ENCODE measurements at regions not wholly inside any gene's neighbourhood (a gene's known extent, or its start where the extent isn't known, plus 50 kb on each side); places are given as distances from the start of the nearest gene placed in this dataset.

DNA sequence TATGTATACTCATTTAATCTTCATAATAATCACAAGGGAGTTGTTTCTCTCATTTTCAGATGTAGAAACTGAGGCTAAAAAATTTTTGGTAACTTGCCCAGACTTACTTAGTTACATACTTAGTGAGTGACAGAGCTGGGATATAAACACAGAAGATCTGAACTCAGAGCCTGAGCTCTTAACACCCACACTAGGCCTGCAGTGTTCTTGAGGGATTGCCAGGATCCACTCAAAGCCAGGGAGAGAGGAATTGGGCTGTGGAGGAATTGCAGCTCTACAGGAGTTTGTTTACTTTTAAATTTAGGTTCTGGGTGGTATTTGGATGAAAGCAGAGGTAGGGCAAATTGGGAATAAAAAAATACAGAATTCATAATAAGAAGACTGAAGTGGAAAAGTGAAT lies 515.1 kb upstream of the PLXNA2 start:
- peaks cover 0 to 5% (median 0%) of the 10 kb centered on the region in 7 donors for H3K9me3 Mint-ChIP-seq
- H4K20me1 ChIP-seq (ENCODE audit: insufficient read depth, low read length): no peaks in the 10 kb centered on the region
- peaks cover 2 to 5% of the 10 kb centered on the region in 2 donors for H3K4me1 ChIP-seq (ENCODE audit: control insufficient read depth in 1 of 2, insufficient read depth in 2 of 2, low read length in 2 of 2)
- no peak for DNase-seq
- H3K4me3 ChIP-seq (replicated peaks in 1 of 3; ENCODE audit: low read depth in 2 of 3, low read length in 3 of 3): no peak overlapping the region
- peaks cover 1 to 2% (median 2%) of the 10 kb centered on the region in 3 donors for H3K27me3 Mint-ChIP-seq (ENCODE audit: low read depth in 3 of 3)
- no peak overlapping the region for H3K4me2 ChIP-seq (replicated peaks; ENCODE audit: extremely low read depth, low read length, poor library complexity, severe bottlenecking)
- no peaks in the 10 kb centered on the region for H3K27me3 ChIP-seq (ENCODE audit: control insufficient read depth in 2 of 2, insufficient read depth in 2 of 2, low read length in 2 of 2)
- no peak overlapping the region for H3K27ac Mint-ChIP-seq
- H3K36me3 Mint-ChIP-seq: no peaks in the 10 kb centered on the region
- H2AFZ ChIP-seq (ENCODE audit: insufficient read depth, low read depth, low read length, poor library complexity, severe bottlenecking): no peak overlapping the region
- H3K36me3 ChIP-seq (replicated peaks in 1 of 2; ENCODE audit: control insufficient read depth in 1 of 2, insufficient read depth in 2 of 2, low read length in 2 of 2): no peaks in the 10 kb centered on the region
- H3K27ac ChIP-seq (ENCODE audit: low read depth in 1 of 2, low read length in 2 of 2): no peak overlapping the region
- no peak overlapping the region for H3K9ac ChIP-seq (ENCODE audit: insufficient read depth, low read length, poor library complexity, severe bottlenecking)
- TF ChIP-seq, protein P1, sequence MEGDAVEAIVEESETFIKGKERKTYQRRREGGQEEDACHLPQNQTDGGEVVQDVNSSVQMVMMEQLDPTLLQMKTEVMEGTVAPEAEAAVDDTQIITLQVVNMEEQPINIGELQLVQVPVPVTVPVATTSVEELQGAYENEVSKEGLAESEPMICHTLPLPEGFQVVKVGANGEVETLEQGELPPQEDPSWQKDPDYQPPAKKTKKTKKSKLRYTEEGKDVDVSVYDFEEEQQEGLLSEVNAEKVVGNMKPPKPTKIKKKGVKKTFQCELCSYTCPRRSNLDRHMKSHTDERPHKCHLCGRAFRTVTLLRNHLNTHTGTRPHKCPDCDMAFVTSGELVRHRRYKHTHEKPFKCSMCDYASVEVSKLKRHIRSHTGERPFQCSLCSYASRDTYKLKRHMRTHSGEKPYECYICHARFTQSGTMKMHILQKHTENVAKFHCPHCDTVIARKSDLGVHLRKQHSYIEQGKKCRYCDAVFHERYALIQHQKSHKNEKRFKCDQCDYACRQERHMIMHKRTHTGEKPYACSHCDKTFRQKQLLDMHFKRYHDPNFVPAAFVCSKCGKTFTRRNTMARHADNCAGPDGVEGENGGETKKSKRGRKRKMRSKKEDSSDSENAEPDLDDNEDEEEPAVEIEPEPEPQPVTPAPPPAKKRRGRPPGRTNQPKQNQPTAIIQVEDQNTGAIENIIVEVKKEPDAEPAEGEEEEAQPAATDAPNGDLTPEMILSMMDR (IDR thresholded peaks at IDR 0.05): no peak
- no peak overlapping the region for H3K4me3 Mint-ChIP-seq
- H3K79me2 ChIP-seq (ENCODE audit: insufficient read depth, low read length): no peaks in the 10 kb centered on the region
- H3K9me3 ChIP-seq (replicated peaks in 1 of 2; ENCODE audit: control insufficient read depth in 1 of 2, insufficient read depth in 1 of 2, low read length in 2 of 2): no peaks in the 10 kb centered on the region
- intact Hi-C loops (cut with micrococcal nuclease): no loop called here
- H3K4me1 Mint-ChIP-seq: peaks cover 14% of the 10 kb centered on the region

DNA sequence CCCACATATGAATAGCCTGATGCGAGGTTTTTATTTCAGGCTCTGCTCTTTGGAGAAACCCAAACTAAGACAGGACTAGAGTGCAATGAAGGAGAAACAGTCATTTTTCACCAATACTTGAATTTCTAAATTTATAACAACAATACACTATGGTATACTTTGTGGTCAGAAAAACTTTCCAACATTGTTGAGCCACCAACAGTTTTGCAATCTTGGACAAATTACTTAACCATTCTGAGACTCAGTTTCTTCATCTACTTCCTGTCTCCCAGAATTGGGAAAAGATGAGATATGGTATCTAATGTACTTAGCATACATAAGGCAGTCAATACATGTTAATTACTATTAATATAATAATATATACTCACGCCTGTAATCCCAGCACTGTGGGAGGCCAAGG lies 519.8 kb upstream of the PLXNA2 start:
- Mint-ChIP-seq H3K9me3 (peaks cover 0 to 2% (median 0%) of the 10 kb centered on the region in 7 donors), H3K4me3 (no peak overlapping the region), H3K4me1 (peaks cover 14% of the 10 kb centered on the region), H3K27ac (no peak overlapping the region), H3K27me3 (ENCODE audit: low read depth in 3 of 3) (peaks cover 0 to 2% (median 1%) of the 10 kb centered on the region in 3 donors), H3K36me3 (no peaks in the 10 kb centered on the region)
- Histone ChIP-seq H2AFZ (ENCODE audit: insufficient read depth, low read depth, low read length, poor library complexity, severe bottlenecking) (no peak overlapping the region), H3K9ac (ENCODE audit: insufficient read depth, low read length, poor library complexity, severe bottlenecking) (no peak overlapping the region), H4K20me1 (ENCODE audit: insufficient read depth, low read length) (no peaks in the 10 kb centered on the region), H3K27ac (ENCODE audit: low read depth in 1 of 2, low read length in 2 of 2) (no peak overlapping the region), H3K4me1 (ENCODE audit: control insufficient read depth in 1 of 2, insufficient read depth in 2 of 2, low read length in 2 of 2) (peaks cover 2 to 5% of the 10 kb centered on the region in 2 donors), H3K4me2 (replicated peaks; ENCODE audit: extremely low read depth, low read length, poor library complexity, severe bottlenecking) (no peak overlapping the region), H3K79me2 (ENCODE audit: insufficient read depth, low read length) (no peaks in the 10 kb centered on the region), H3K4me3 (replicated peaks in 1 of 3; ENCODE audit: low read depth in 2 of 3, low read length in 3 of 3) (no peak overlapping the region), H3K36me3 (replicated peaks in 1 of 2; ENCODE audit: control insufficient read depth in 1 of 2, insufficient read depth in 2 of 2, low read length in 2 of 2) (no peaks in the 10 kb centered on the region), H3K9me3 (replicated peaks in 1 of 2; ENCODE audit: control insufficient read depth in 1 of 2, insufficient read depth in 1 of 2, low read length in 2 of 2) (no peaks in the 10 kb centered on the region), H3K27me3 (ENCODE audit: control insufficient read depth in 2 of 2, insufficient read depth in 2 of 2, low read length in 2 of 2) (no peaks in the 10 kb centered on the region)
- TF ChIP-seq, protein P1 (IDR thresholded peaks at IDR 0.05): no peak
- DNase-seq: no peak
- intact Hi-C loops (cut with micrococcal nuclease): no loop called here
- no CpG with 5 or more reads among the region's 2 CpGs for whole genome bisulfite sequencing (ENCODE audit: insufficient coverage)
